Vagina (tissue), 2 donors: ENCODE measurements at regions not wholly inside any gene's neighbourhood (a gene's known extent, or its start where the extent isn't known, plus 50 kb on each side); places are given as distances from the start of the nearest gene placed in this dataset.

ENCODE experiments used
- DNase-seq, 2 donors: peaks; one replicate each; pipeline ENCODE4 v3.0.0-alpha.2; 2017; ENCODE audit errors: extremely low spot score in 2 of 2
- H3K27ac ChIP-seq: fragments of 200-600 bp; sonication (generic); one replicate; pipeline ENCODE4 v1.5.1; 2019
- H3K27me3 ChIP-seq: fragments of 200-600 bp; sonication (generic); one replicate; pipeline ENCODE4 v1.5.1; 2019
- H3K36me3 ChIP-seq, 2 donors: fragments of 200-600 bp; sonication (generic); one replicate each; pipeline ENCODE4 v1.5.1; 2017 to 2019
- H3K4me1 ChIP-seq: fragments of 200-600 bp; sonication (generic); one replicate; pipeline ENCODE4 v1.5.1; 2019
- H3K4me3 ChIP-seq, 2 donors: fragments of 200-600 bp; sonication (generic); 1 replicate in 1 of 2; 2 replicates in 1 of 2; pipeline ENCODE4 v1.5.1; 2016 to 2019
- H3K9me3 ChIP-seq: fragments of 200-600 bp; sonication (generic); one replicate; pipeline ENCODE4 v1.5.1; 2019
- POLR2A ChIP-seq, 2 donors: fragments of 450-650 bp; IDR thresholded peaks; one replicate each; pipeline ENCODE4 v1.6.1; 2017; ENCODE audit warnings: antibody characterized with exemption in 2 of 2, mild to moderate bottlenecking in 2 of 2, moderate library complexity in 2 of 2
- POLR2AphosphoS5 ChIP-seq, 2 donors: sonication (generic); formaldehyde crosslinking; IDR thresholded peaks; one replicate each; pipeline ENCODE4 v1.9.0; 2017; ENCODE audit warnings: antibody characterized with exemption in 2 of 2, mild to moderate bottlenecking in 2 of 2, low read depth in 1 of 2; ENCODE audit not compliant: insufficient read depth in 1 of 2
- intact Hi-C: fragments of 100-400 bp; cut with DNase I; formaldehyde crosslinking; loops from one replicate; pipeline ENCODE4 v1.15.1; 2023
- TF ChIP-seq, protein P1 (sequence below), 3 experiments: fragments of 450-650 bp in 2 of 3; fragments of 200-600 bp in 1 of 3; sonication (generic) in 1 of 3; IDR thresholded peaks; one replicate each; pipeline ENCODE4 v1.5.1; 2017 to 2019; ENCODE audit warnings: antibody characterized with exemption in 3 of 3, mild to moderate bottlenecking in 2 of 3, moderate library complexity in 2 of 3

GRCh38 chr14:80364274-80364673 is 153.0 kb upstream of the DIO2 start:
- no peak for DNase-seq
- H3K9me3 ChIP-seq: peaks cover 5% of the 10 kb centered on the region
- TF ChIP-seq, protein P1, sequence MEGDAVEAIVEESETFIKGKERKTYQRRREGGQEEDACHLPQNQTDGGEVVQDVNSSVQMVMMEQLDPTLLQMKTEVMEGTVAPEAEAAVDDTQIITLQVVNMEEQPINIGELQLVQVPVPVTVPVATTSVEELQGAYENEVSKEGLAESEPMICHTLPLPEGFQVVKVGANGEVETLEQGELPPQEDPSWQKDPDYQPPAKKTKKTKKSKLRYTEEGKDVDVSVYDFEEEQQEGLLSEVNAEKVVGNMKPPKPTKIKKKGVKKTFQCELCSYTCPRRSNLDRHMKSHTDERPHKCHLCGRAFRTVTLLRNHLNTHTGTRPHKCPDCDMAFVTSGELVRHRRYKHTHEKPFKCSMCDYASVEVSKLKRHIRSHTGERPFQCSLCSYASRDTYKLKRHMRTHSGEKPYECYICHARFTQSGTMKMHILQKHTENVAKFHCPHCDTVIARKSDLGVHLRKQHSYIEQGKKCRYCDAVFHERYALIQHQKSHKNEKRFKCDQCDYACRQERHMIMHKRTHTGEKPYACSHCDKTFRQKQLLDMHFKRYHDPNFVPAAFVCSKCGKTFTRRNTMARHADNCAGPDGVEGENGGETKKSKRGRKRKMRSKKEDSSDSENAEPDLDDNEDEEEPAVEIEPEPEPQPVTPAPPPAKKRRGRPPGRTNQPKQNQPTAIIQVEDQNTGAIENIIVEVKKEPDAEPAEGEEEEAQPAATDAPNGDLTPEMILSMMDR (IDR thresholded peaks at IDR 0.05): no peak
- no peak for TF ChIP-seq POLR2A (IDR thresholded peaks at IDR 0.05)
- no peak overlapping the region for H3K27ac ChIP-seq
- H3K4me3 ChIP-seq: no peak overlapping the region
- intact Hi-C loops: no loop called here
- H3K4me1 ChIP-seq: no peaks in the 10 kb centered on the region
- H3K36me3 ChIP-seq: no peaks in the 10 kb centered on the region
- no peaks in the 10 kb centered on the region for H3K27me3 ChIP-seq

GRCh38 chr14:80358112-80358511 is 146.8 kb upstream of the DIO2 start:
- H3K4me1 ChIP-seq: no peaks in the 10 kb centered on the region
- DNase-seq: no peak
- no peaks in the 10 kb centered on the region for H3K36me3 ChIP-seq
- no peak overlapping the region for H3K4me3 ChIP-seq
- intact Hi-C loops: no loop called here
- TF ChIP-seq, protein P1 (IDR thresholded peaks at IDR 0.05): no peak
- no peak for TF ChIP-seq POLR2AphosphoS5 (IDR thresholded peaks at IDR 0.05; ENCODE audit: insufficient read depth in 1 of 2, low read depth in 1 of 2)
- no peak for TF ChIP-seq POLR2A (IDR thresholded peaks at IDR 0.05)
- H3K27me3 ChIP-seq: no peaks in the 10 kb centered on the region
- H3K27ac ChIP-seq: no peak overlapping the region
- H3K9me3 ChIP-seq: peaks cover 3% of the 10 kb centered on the region

DNA sequence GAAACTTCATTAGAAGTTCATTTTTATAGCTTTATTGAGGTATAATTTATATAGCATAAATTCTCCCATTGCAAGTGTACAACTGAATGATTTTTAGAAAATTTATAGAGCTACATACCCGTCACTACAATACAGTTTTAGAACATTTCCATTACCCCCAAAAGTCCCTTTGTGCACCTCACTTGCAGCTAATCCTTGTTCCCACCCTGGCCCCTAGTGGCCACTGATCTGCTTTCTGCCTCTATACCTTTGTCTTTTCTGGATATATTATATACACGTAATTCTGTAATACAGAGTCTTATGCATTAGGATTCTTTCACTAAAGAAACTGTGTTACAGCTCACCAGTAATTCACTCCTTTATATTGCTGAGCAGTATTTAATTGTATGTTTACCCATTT is 145.1 kb upstream of the DIO2 start:
- H3K27me3 ChIP-seq: no peaks in the 10 kb centered on the region
- H3K36me3 ChIP-seq: no peaks in the 10 kb centered on the region
- no peaks in the 10 kb centered on the region for H3K4me1 ChIP-seq
- TF ChIP-seq, protein P1 (IDR thresholded peaks at IDR 0.05): no peak
- TF ChIP-seq POLR2AphosphoS5 (IDR thresholded peaks at IDR 0.05; ENCODE audit: insufficient read depth in 1 of 2, low read depth in 1 of 2) (no peak), POLR2A (IDR thresholded peaks at IDR 0.05) (no peak)
- DNase-seq: no peak
- H3K4me3 ChIP-seq: no peak overlapping the region
- no peaks in the 10 kb centered on the region for H3K9me3 ChIP-seq
- H3K27ac ChIP-seq: no peak overlapping the region
- intact Hi-C loops: no loop called here

DNA sequence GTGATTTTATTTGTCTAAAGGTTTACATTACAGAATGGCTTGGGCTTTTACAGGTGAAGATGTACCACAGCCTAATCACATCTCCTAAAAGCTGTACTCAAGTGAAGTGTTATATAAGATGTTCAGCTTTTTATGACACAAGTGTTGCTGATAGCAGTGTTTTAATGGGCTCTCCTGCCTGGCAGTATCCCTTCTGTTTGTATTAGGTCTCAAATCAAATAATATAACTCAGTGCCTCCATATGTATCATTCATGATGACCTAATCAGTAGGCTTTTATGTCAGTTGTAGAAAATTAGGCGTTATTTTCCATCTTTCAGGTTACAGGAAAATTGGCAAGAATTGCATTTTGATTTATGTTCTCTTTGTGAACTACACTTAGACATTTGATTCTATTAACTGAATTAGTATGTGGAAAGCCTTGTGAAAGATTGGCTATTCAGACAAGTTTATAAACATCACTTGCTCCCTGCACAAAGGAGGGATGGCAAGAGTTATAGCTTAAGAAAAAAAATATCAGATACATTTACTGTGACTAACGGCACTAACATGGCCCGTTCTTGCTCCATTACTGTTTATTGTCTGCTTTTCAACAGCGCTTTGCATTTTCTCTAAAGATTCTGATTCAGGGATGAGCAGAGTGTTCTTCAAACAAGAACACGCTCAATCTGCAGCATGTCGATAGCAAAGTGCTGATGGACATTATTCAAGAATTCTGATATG is 143.7 kb upstream of the DIO2 start:
- intact Hi-C loops: no loop called here
- TF ChIP-seq POLR2A (IDR thresholded peaks at IDR 0.05) (no peak), POLR2AphosphoS5 (IDR thresholded peaks at IDR 0.05; ENCODE audit: insufficient read depth in 1 of 2, low read depth in 1 of 2) (no peak)
- TF ChIP-seq, protein P1 (IDR thresholded peaks at IDR 0.05): no peak

GRCh38 chr14:80352471-80352870 is 141.2 kb upstream of the DIO2 start:
- H3K36me3 ChIP-seq: no peaks in the 10 kb centered on the region
- no peaks in the 10 kb centered on the region for H3K27me3 ChIP-seq
- no peak for TF ChIP-seq POLR2A (IDR thresholded peaks at IDR 0.05)
- H3K4me1 ChIP-seq: no peaks in the 10 kb centered on the region
- H3K9me3 ChIP-seq: no peaks in the 10 kb centered on the region
- no peak for DNase-seq
- intact Hi-C loops: no loop called here
- no peak overlapping the region for H3K27ac ChIP-seq
- H3K4me3 ChIP-seq: no peak overlapping the region

More for the DNA sequence above, 143.7 kb upstream of the DIO2 start:
- Histone ChIP-seq H3K36me3 (no peaks in the 10 kb centered on the region), H3K27ac (no peak overlapping the region), H3K4me1 (no peaks in the 10 kb centered on the region), H3K27me3 (no peaks in the 10 kb centered on the region), H3K9me3 (no peaks in the 10 kb centered on the region), H3K4me3 (no peak overlapping the region)
- DNase-seq: no peak
